HCT116 (cell line): ENCODE measurements at regions not wholly inside any gene's neighbourhood (a gene's known extent, or its start where the extent isn't known, plus 50 kb on each side); places are given as distances from the start of the nearest gene placed in this dataset.

Experiments used
- ATAC-seq: fragments of 200-7000 bp; cut with Tn5 transposase; 2 replicates; pipeline ENCODE4 v1.9.1; 2020; ENCODE audit warnings: mild to moderate bottlenecking, moderate library complexity
- BruUV-seq: library from RNA; stranded (reverse); fragments of 400-500 nt; replicated peaks from 2 replicates; lab custom pipeline; 2021; lab: Mats Ljungman, UMichigan
- CTCF ChIA-PET: fragments of 300-600 bp; sonication (Branson Sonifier 250); formaldehyde crosslinking; loops from one replicate; lab custom pipeline; 2021; ENCODE audit warnings: antibody characterized with exemption; lab: Charles Lee
- POLR2A ChIA-PET: fragments of 300-600, 350-600 bp; sonication (Branson Sonifier 250); formaldehyde crosslinking; loops from one replicate; lab custom pipeline; 2021; ENCODE audit warnings: antibody characterized with exemption; lab: Charles Lee
- RAD21 ChIA-PET, 2 experiments: fragments of 300-600 bp; sonication (Branson Sonifier 250); formaldehyde crosslinking; loops; one replicate each; lab custom pipeline; 2023; ENCODE audit warnings: low total read pairs in 2 of 2; ENCODE audit not compliant: uncharacterized antibody in 2 of 2, unreplicated experiment in 2 of 2, low non-redundant PET in 1 of 2; lab: Charles Lee
- DNase-seq: peaks from one replicate; pipeline ENCODE4 v3.0.0-alpha.2; 2010; ENCODE audit warnings: low read depth, low spot score
- H2AFZ ChIP-seq: fragments of 200-600 bp; shearing (Covaris generic), sonication (generic); 2 replicates; pipeline ENCODE4 v1.6.1; 2017; ENCODE audit warnings: low read depth, mixed run types, mixed read lengths, antibody characterized with exemption, low read length; ENCODE audit not compliant: poor library complexity, severe bottlenecking
- H3K27ac ChIP-seq: 2 replicates; pipeline ENCODE4 v1.5.1; 2012; ENCODE audit warnings: low read depth, low read length
- H3K27me3 ChIP-seq: fragments of 200-600 bp; sonication (generic); 2 replicates; pipeline ENCODE4 v1.6.1; 2016; ENCODE audit warnings: mixed run types, low read length, mixed read lengths; ENCODE audit not compliant: insufficient read depth
- H3K36me3 ChIP-seq, 2 experiments: fragments of 200-500 bp in 1 of 2; fragments of 200-600 bp in 1 of 2; sonication (Bioruptor generic) in 1 of 2; sonication (generic) in 1 of 2; 2 replicates each; pipeline versions ENCODE4 v1.5.1 to v1.6.1; 2014 to 2016; ENCODE audit warnings: low read length in 2 of 2, inconsistent platforms in 1 of 2, mixed read lengths in 1 of 2, mixed run types in 1 of 2; ENCODE audit not compliant: insufficient read depth in 2 of 2, control insufficient read depth in 1 of 2
- H3K4me1 ChIP-seq, 2 experiments: fragments of 200-600 bp in 1 of 2; sonication (generic) in 1 of 2; 2 replicates each; pipeline versions ENCODE4 v1.5.1 to v1.6.1; 2012 to 2017; ENCODE audit warnings: low read length in 2 of 2, inconsistent platforms in 1 of 2, mild to moderate bottlenecking in 1 of 2, mixed read lengths in 1 of 2, mixed run types in 1 of 2, moderate library complexity in 1 of 2; ENCODE audit not compliant: insufficient read depth in 2 of 2, control insufficient read depth in 1 of 2
- H3K4me2 ChIP-seq: fragments of 200-600 bp; sonication (generic); 2 replicates; pipeline ENCODE4 v1.6.1; 2017; ENCODE audit warnings: mixed run types, low read length, mixed read lengths
- H3K4me3 ChIP-seq, 2 experiments: fragments of 200-600 bp in 1 of 2; sonication (generic) in 1 of 2; replicated peaks in 1 of 2; 2 replicates each; pipeline ENCODE4 v1.5.1; 2011 to 2016; ENCODE audit warnings: low read length in 2 of 2, control low read depth in 1 of 2, low read depth in 1 of 2, mild to moderate bottlenecking in 1 of 2, mixed read lengths in 1 of 2, mixed run types in 1 of 2
- H3K79me2 ChIP-seq: fragments of 200-600 bp; sonication (generic); 2 replicates; pipeline ENCODE4 v1.6.1; 2017; ENCODE audit warnings: mild to moderate bottlenecking, mixed run types, low read length, moderate library complexity, mixed read lengths; ENCODE audit not compliant: insufficient read depth
- H3K9ac ChIP-seq: fragments of 200-600 bp; sonication (generic); 2 replicates; pipeline ENCODE4 v1.6.1; 2016; ENCODE audit warnings: low read length, mixed read lengths
- H3K9me2 ChIP-seq: fragments of 200-600 bp; sonication (generic), shearing (Covaris generic); 2 replicates; pipeline ENCODE4 v1.6.1; 2017; ENCODE audit warnings: mixed run types, mild to moderate bottlenecking, moderate library complexity; ENCODE audit not compliant: insufficient read depth
- H3K9me3 ChIP-seq, 2 experiments: fragments of 200-500 bp in 1 of 2; fragments of 200-600 bp in 1 of 2; sonication (Bioruptor generic) in 1 of 2; sonication (generic) in 1 of 2; 2 replicates each; pipeline ENCODE4 v1.6.1; 2014 to 2017; ENCODE audit warnings: low read length in 2 of 2, mixed read lengths in 2 of 2, inconsistent platforms in 1 of 2, low read depth in 1 of 2, mild to moderate bottlenecking in 1 of 2, mixed run types in 1 of 2, moderate library complexity in 1 of 2; ENCODE audit not compliant: control insufficient read depth in 1 of 2, insufficient read depth in 1 of 2
- H4K20me1 ChIP-seq: fragments of 200-600 bp; sonication (generic), shearing (Covaris generic); 2 replicates; pipeline ENCODE4 v1.6.1; 2017; ENCODE audit warnings: mixed run types, mild to moderate bottlenecking, moderate library complexity; ENCODE audit not compliant: insufficient read depth
- CBX3 ChIP-seq: IDR thresholded peaks from 2 replicates; pipeline ENCODE4 v1.6.1; 2012; ENCODE audit warnings: low read depth
- EGR1 ChIP-seq: IDR thresholded peaks from 2 replicates; pipeline ENCODE4 v1.6.1; 2012; ENCODE audit warnings: low read depth
- ELF1 ChIP-seq: IDR thresholded peaks from 2 replicates; pipeline ENCODE4 v1.6.1; 2012; ENCODE audit warnings: low read depth, borderline replicate concordance
- EZH2 ChIP-seq: fragments of 200-600 bp; sonication (generic); IDR thresholded peaks from 2 replicates; pipeline ENCODE4 v1.6.1; 2017; ENCODE audit warnings: antibody characterized with exemption, mixed run types
- EZH2phosphoT487 ChIP-seq: fragments of 200-600 bp; IDR thresholded peaks from 2 replicates; pipeline ENCODE4 v1.6.1; 2018; ENCODE audit warnings: antibody characterized with exemption, borderline replicate concordance
- POLR2A ChIP-seq: IDR thresholded peaks from 2 replicates; pipeline ENCODE4 v1.7.0; 2011; ENCODE audit warnings: borderline replicate concordance; ENCODE audit not compliant: insufficient read depth, insufficient read length; ENCODE audit errors: extremely low read depth
- REST ChIP-seq: IDR thresholded peaks from 2 replicates; pipeline ENCODE4 v1.6.1; 2012; ENCODE audit warnings: low read depth
- YY1 ChIP-seq: IDR thresholded peaks from 2 replicates; pipeline ENCODE4 v1.6.1; 2011; ENCODE audit warnings: low read length, low read depth, moderate library complexity, mild to moderate bottlenecking; ENCODE audit not compliant: insufficient replicate concordance; ENCODE audit errors: extremely low read depth
- ZNF274 ChIP-seq: fragments of 200-500 bp; sonication (Bioruptor generic); IDR thresholded peaks from 2 replicates; pipeline ENCODE4 v1.6.1; 2014; ENCODE audit warnings: mild to moderate bottlenecking, low read depth, low read length, inconsistent platforms
- intact Hi-C: fragments of 100-400 bp; cut with micrococcal nuclease; formaldehyde crosslinking; loops from 2 replicates; pipeline ENCODE4 v1.10.0; 2022
- TF ChIP-seq, protein P1 (sequence below): IDR thresholded peaks from 2 replicates; pipeline ENCODE4 v1.6.1; 2012

DNA sequence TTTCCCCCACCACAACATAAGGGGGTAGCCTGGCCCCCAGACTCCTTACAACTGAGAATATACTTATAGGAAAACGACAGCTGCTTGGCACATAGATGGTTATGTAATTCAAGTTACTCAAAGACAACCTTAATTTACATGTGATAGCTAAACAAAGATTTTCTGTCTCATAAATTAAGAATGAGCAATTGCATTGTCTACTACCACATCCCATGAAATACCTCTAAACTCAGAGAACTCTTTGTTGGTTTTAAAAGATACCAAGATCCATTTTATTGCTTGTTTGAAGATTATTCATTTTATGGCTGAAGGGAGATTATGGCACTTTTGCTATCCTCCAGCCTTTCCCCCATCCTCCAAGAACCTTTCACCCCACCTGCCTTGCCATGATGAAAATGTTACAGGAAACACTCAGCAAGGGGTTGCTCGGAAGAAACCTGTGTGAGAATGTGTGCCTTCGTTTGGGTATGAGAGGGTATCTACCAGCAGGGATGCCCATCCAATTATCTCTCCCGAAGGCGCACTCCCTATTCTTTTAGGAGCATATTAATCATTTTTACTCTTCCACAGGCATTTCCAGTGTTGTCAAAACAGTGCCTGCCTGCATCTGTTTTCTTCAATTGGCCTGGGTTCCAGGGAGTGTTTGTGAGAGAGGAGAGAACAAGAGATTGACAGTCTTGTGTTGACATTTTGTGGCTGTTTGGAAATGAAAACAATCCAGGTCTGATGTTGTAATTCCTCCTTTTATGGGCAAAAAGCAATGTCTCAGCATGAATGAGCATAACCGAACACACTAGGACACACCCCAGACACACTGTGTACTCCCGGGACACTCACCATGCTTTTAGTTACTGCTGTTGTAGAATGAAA is 208.0 kb upstream of the ANKRD55 start:
- Histone ChIP-seq H3K79me2 (no peaks in the 10 kb centered on the region), H3K9ac (no peak overlapping the region), H2AFZ (no peak overlapping the region), H3K9me3 (no peaks in the 10 kb centered on the region), H4K20me1 (no peaks in the 10 kb centered on the region), H3K9me2 (no peaks in the 10 kb centered on the region), H3K4me3 (no peak overlapping the region), H3K4me1 (no peaks in the 10 kb centered on the region), H3K27me3 (no peaks in the 10 kb centered on the region), H3K4me2 (no peak overlapping the region), H3K27ac (no peak overlapping the region), H3K36me3 (no peaks in the 10 kb centered on the region)
- ChIA-PET POLR2A (no interaction called here), CTCF (no interaction called here), RAD21 (no interaction called here)
- intact Hi-C loops = no loop called here
- DNase-seq = no peak
- no TSS peak for BruUV-seq
- ATAC-seq = no peak
- no peak for TF ChIP-seq YY1
- TF ChIP-seq ELF1 = no peak
- TF ChIP-seq REST = no peak
- TF ChIP-seq CBX3 = no peak
- TF ChIP-seq, protein P1, sequence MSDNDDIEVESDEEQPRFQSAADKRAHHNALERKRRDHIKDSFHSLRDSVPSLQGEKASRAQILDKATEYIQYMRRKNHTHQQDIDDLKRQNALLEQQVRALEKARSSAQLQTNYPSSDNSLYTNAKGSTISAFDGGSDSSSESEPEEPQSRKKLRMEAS = no peak
- TF ChIP-seq POLR2A = no peak
- no peak for TF ChIP-seq EZH2phosphoT487
- no peak for TF ChIP-seq ZNF274
- TF ChIP-seq EZH2 = no peak
- no peak for TF ChIP-seq EGR1
